GM12891 (cell line): ENCODE measurements at regions not wholly inside any gene's neighbourhood (a gene's known extent, or its start where the extent isn't known, plus 50 kb on each side); places are given as distances from the start of the nearest gene placed in this dataset.

Experiments used
- POLR2AphosphoS5 ChIP-seq: IDR thresholded peaks from 2 replicates; pipeline ENCODE4 v1.6.1; 2011; ENCODE audit warnings: low read depth, low read length, control low read depth
- TAF1 ChIP-seq: IDR thresholded peaks from 2 replicates; pipeline ENCODE4 v1.6.1; 2011; ENCODE audit warnings: low read depth, low read length, control low read depth

- TF ChIP-seq TAF1: no peak
- no peak for TF ChIP-seq POLR2AphosphoS5
Measured at GRCh38 chrX:20663336-20663735, 396.6 kb upstream of the RPS6KA3 start.
